Activated CD4-positive, alpha-beta memory T cell treated with anti-CD3 and anti-CD28 coated beads for 36 hours (primary cell): ENCODE measurements at regions not wholly inside any gene's neighbourhood (a gene's known extent, or its start where the extent isn't known, plus 50 kb on each side); places are given as distances from the start of the nearest gene placed in this dataset.

Experiments used
- CTCF ChIA-PET: fragments of 350-600 bp; sonication (Branson Sonifier 250); formaldehyde crosslinking; loops from one replicate; lab custom pipeline; 2021; ENCODE audit warnings: antibody characterized with exemption, inconsistent platforms; lab: Charles Lee
- POLR2A ChIA-PET: fragments of 350-600 bp; sonication (Branson Sonifier 250); formaldehyde crosslinking; loops from one replicate; lab custom pipeline; 2021; ENCODE audit warnings: antibody characterized with exemption; lab: Charles Lee
- DNase-seq: peaks from one replicate; pipeline ENCODE4 v3.0.0-alpha.2; 2020
- H3K27ac Mint-ChIP-seq: one replicate; pipeline ENCODE4 v1.8.0; 2021; ENCODE audit warnings: mixed read lengths
- H3K27me3 Mint-ChIP-seq: one replicate; pipeline ENCODE4 v1.8.0; 2021; ENCODE audit warnings: mixed read lengths
- H3K36me3 Mint-ChIP-seq: one replicate; pipeline ENCODE4 v1.8.0; 2021; ENCODE audit warnings: mixed read lengths
- H3K4me1 Mint-ChIP-seq: one replicate; pipeline ENCODE4 v1.8.0; 2021; ENCODE audit warnings: low read depth, mixed read lengths
- H3K4me3 Mint-ChIP-seq: one replicate; pipeline ENCODE4 v1.8.0; 2021; ENCODE audit warnings: mild to moderate bottlenecking, mixed read lengths
- H3K9me3 Mint-ChIP-seq: one replicate; pipeline ENCODE4 v1.8.0; 2021; ENCODE audit warnings: mixed read lengths
- intact Hi-C: fragments of 100-400 bp; cut with micrococcal nuclease; formaldehyde crosslinking; loops from one replicate; pipeline ENCODE4 v1.15.1; 2023

GRCh38 chr7:142698429-142698828 lies 50.8 kb upstream of the PRSS1 start:
- Mint-ChIP-seq H3K4me1 (peaks cover 58% of the 10 kb centered on the region), H3K36me3 (no peaks in the 10 kb centered on the region), H3K27ac (no peak overlapping the region), H3K9me3 (no peaks in the 10 kb centered on the region), H3K27me3 (no peaks in the 10 kb centered on the region), H3K4me3 (no peak overlapping the region)
- intact Hi-C loops = no loop called here
- ChIA-PET CTCF (no interaction called here), POLR2A (no interaction called here)
- DNase-seq = no peak

- intact Hi-C loops = no loop called here
- DNase-seq = no peak
- Mint-ChIP-seq H3K27me3 (no peaks in the 10 kb centered on the region), H3K36me3 (no peaks in the 10 kb centered on the region), H3K9me3 (no peaks in the 10 kb centered on the region), H3K4me3 (no peak overlapping the region), H3K4me1 (peaks cover 53% of the 10 kb centered on the region), H3K27ac (no peak overlapping the region)
- POLR2A ChIA-PET = no interaction called here
- CTCF ChIA-PET = no interaction called here
Observed at GRCh38 chr7:142697270-142697669, 52.0 kb upstream of the PRSS1 start.

GRCh38 chr7:142696456-142697179 lies 52.7 kb upstream of the PRSS1 start:
- Mint-ChIP-seq H3K27ac (no peak overlapping the region), H3K4me3 (no peak overlapping the region), H3K36me3 (no peaks in the 10 kb centered on the region), H3K27me3 (no peaks in the 10 kb centered on the region), H3K9me3 (no peaks in the 10 kb centered on the region), H3K4me1 (peaks cover 48% of the 10 kb centered on the region)
- CTCF ChIA-PET = no interaction called here
- no peak for DNase-seq
- intact Hi-C loops = no loop called here
- POLR2A ChIA-PET = no interaction called here

GRCh38 chr7:142693911-142694310 lies 55.4 kb upstream of the PRSS1 start:
- no peak overlapping the region for H3K4me3 Mint-ChIP-seq
- H3K27me3 Mint-ChIP-seq = no peaks in the 10 kb centered on the region
- H3K9me3 Mint-ChIP-seq = no peaks in the 10 kb centered on the region
- H3K36me3 Mint-ChIP-seq = no peaks in the 10 kb centered on the region
- intact Hi-C loops = no loop called here
- peaks cover 31% of the 10 kb centered on the region for H3K4me1 Mint-ChIP-seq
- no peak for DNase-seq
- ChIA-PET POLR2A (no interaction called here), CTCF (no interaction called here)
- H3K27ac Mint-ChIP-seq = no peak overlapping the region

GRCh38 chr7:142690554-142691182 lies 58.6 kb upstream of the PRSS1 start:
- no peaks in the 10 kb centered on the region for H3K27me3 Mint-ChIP-seq
- DNase-seq = no peak
- no peaks in the 10 kb centered on the region for H3K9me3 Mint-ChIP-seq
- no peaks in the 10 kb centered on the region for H3K36me3 Mint-ChIP-seq
- ChIA-PET CTCF (interaction anchor here (0.6 to 1.6 kb wide), 2 partner anchors 86 to 93 kb away, joined by 3 to 4 read pairs; no protein-coding TSS in a partner anchor), POLR2A (no interaction called here)
- peaks cover 31% of the 10 kb centered on the region for H3K4me1 Mint-ChIP-seq
- no peak overlapping the region for H3K4me3 Mint-ChIP-seq
- intact Hi-C loops = no loop called here
- H3K27ac Mint-ChIP-seq = peak overlapping the region; percentile 66

GRCh38 chr7:142689439-142690120 lies 59.7 kb upstream of the PRSS1 start:
- DNase-seq = no peak
- POLR2A ChIA-PET = no interaction called here
- intact Hi-C loops = loop anchor here (1.0 kb wide), 1 partner anchor 94 kb away; no protein-coding TSS in a partner anchor
- Mint-ChIP-seq H3K36me3 (no peaks in the 10 kb centered on the region), H3K4me3 (no peak overlapping the region), H3K27me3 (no peaks in the 10 kb centered on the region), H3K27ac (no peak overlapping the region), H3K9me3 (no peaks in the 10 kb centered on the region), H3K4me1 (peaks cover 33% of the 10 kb centered on the region)
- CTCF ChIA-PET = interaction anchor here (1.6 kb wide), 2 partner anchors 93 to 94 kb away, joined by 4 to 8 read pairs; no protein-coding TSS in a partner anchor

- DNase-seq = peak; percentile 9
- Mint-ChIP-seq H3K27ac (peak overlapping the region; percentile 28), H3K4me3 (no peak overlapping the region), H3K27me3 (no peaks in the 10 kb centered on the region), H3K36me3 (no peaks in the 10 kb centered on the region), H3K4me1 (peaks cover 38% of the 10 kb centered on the region), H3K9me3 (no peaks in the 10 kb centered on the region)
- POLR2A ChIA-PET = interaction anchor here (0.6 kb wide), 1 partner anchor 32 kb away, joined by 3 read pairs; no protein-coding TSS in a partner anchor
- CTCF ChIA-PET = interaction anchor here (1.3 kb wide), 1 partner anchor 97 kb away, joined by 4 read pairs; no protein-coding TSS in a partner anchor
- intact Hi-C loops = no loop called here
Observed at GRCh38 chr7:142685877-142686508, 63.3 kb upstream of the PRSS1 start.

- ChIA-PET POLR2A (no interaction called here), CTCF (no interaction called here)
- intact Hi-C loops = no loop called here
- peaks cover 2% of the 10 kb centered on the region for H3K9me3 Mint-ChIP-seq
- no peaks in the 10 kb centered on the region for H3K27me3 Mint-ChIP-seq
- H3K4me3 Mint-ChIP-seq = no peak overlapping the region
- no peak overlapping the region for H3K27ac Mint-ChIP-seq
- no peak for DNase-seq
- no peaks in the 10 kb centered on the region for H3K36me3 Mint-ChIP-seq
- H3K4me1 Mint-ChIP-seq = peaks cover 26% of the 10 kb centered on the region
Observed at GRCh38 chr7:142681314-142682092, 67.8 kb upstream of the PRSS1 start.

- no peak for DNase-seq
- Mint-ChIP-seq H3K4me1 (peaks cover 29% of the 10 kb centered on the region), H3K9me3 (no peaks in the 10 kb centered on the region), H3K27me3 (no peaks in the 10 kb centered on the region), H3K27ac (no peak overlapping the region), H3K4me3 (no peak overlapping the region), H3K36me3 (no peaks in the 10 kb centered on the region)
- ChIA-PET CTCF (interaction anchor here (0.8 to 3.3 kb wide), 4 partner anchors 39 to 164 kb away, joined by 3 to 43 read pairs (median 4); no protein-coding TSS in a partner anchor), POLR2A (no interaction called here)
- intact Hi-C loops = loop anchor here (5.0 kb wide), 1 partner anchor 41 kb away; no protein-coding TSS in a partner anchor
Observed at GRCh38 chr7:142671506-142671905, 77.8 kb upstream of the PRSS1 start.

GRCh38 chr7:142670511-142670910 lies 78.8 kb upstream of the PRSS1 start:
- DNase-seq = no peak
- Mint-ChIP-seq H3K9me3 (no peaks in the 10 kb centered on the region), H3K27ac (peak overlapping the region; percentile 68), H3K4me1 (peaks cover 29% of the 10 kb centered on the region), H3K36me3 (no peaks in the 10 kb centered on the region), H3K27me3 (no peaks in the 10 kb centered on the region), H3K4me3 (no peak overlapping the region)
- intact Hi-C loops = loop anchor here (5.0 kb wide), 1 partner anchor 42 kb away; no protein-coding TSS in a partner anchor
- CTCF ChIA-PET = interaction anchor here (0.8 to 3.3 kb wide), 7 partner anchors 38 to 165 kb away, joined by 3 to 43 read pairs (median 4); no protein-coding TSS in a partner anchor
- POLR2A ChIA-PET = no interaction called here

GRCh38 chr7:142669074-142669654 lies 80.1 kb upstream of the PRSS1 start:
- no peak overlapping the region for H3K4me3 Mint-ChIP-seq
- POLR2A ChIA-PET = no interaction called here
- peak overlapping the region; percentile 68 for H3K27ac Mint-ChIP-seq

More at GRCh38 chr7:142669074-142669654, 80.1 kb upstream of the PRSS1 start:
- CTCF ChIA-PET = interaction anchor here (1.1 to 2.5 kb wide), 4 partner anchors 37 to 152 kb away, joined by 3 to 16 read pairs (median 4); no protein-coding TSS in a partner anchor
- no peaks in the 10 kb centered on the region for H3K36me3 Mint-ChIP-seq
- intact Hi-C loops = loop anchor here (1.0 kb wide), 3 partner anchors 37 to 142 kb away; no protein-coding TSS in a partner anchor
- no peak for DNase-seq
- peaks cover 29% of the 10 kb centered on the region for H3K4me1 Mint-ChIP-seq
- H3K9me3 Mint-ChIP-seq = no peaks in the 10 kb centered on the region
- no peaks in the 10 kb centered on the region for H3K27me3 Mint-ChIP-seq
